CD4-positive, alpha-beta T cell treated with Interleukin-6 at 100 ng/mL for 8 hours (primary cell): ENCODE measurements at regions not wholly inside any gene's neighbourhood (a gene's known extent, or its start where the extent isn't known, plus 50 kb on each side); places are given as distances from the start of the nearest gene placed in this dataset.

Experiments used
- DNase-seq: peaks from one replicate; pipeline ENCODE4 v3.0.0-alpha.2; 2020; ENCODE audit warnings: mixed read lengths, low spot score

DNA sequence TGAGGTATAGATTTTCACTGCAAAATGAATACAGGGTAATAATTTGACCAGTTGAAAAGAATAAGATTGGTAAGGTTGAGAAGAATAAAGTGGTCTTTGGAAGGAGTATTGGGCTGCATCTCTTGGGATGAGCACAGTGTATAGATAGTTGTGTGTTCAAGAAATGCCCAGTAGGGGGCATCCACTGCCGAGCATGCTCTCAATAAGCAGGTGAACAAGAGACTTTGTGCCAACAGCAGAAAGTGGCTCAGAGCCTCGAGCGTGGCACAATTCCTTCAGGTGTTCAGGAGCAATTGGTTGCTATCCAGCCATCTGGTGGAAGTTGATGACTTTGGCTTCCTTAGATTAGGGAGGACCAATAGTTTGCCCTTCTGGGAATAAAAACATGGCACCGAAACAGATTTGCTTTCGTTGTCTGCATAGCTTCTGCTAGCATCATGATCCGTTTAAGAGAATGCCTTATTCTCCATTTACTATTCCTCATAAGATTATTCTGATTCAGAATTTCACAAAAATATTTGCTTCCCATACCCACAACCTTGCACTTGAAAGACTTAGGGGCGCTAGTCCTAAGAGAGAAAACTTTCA lies 258.1 kb upstream of the NEIL3 start:
- peak; percentile 1 for DNase-seq

DNA sequence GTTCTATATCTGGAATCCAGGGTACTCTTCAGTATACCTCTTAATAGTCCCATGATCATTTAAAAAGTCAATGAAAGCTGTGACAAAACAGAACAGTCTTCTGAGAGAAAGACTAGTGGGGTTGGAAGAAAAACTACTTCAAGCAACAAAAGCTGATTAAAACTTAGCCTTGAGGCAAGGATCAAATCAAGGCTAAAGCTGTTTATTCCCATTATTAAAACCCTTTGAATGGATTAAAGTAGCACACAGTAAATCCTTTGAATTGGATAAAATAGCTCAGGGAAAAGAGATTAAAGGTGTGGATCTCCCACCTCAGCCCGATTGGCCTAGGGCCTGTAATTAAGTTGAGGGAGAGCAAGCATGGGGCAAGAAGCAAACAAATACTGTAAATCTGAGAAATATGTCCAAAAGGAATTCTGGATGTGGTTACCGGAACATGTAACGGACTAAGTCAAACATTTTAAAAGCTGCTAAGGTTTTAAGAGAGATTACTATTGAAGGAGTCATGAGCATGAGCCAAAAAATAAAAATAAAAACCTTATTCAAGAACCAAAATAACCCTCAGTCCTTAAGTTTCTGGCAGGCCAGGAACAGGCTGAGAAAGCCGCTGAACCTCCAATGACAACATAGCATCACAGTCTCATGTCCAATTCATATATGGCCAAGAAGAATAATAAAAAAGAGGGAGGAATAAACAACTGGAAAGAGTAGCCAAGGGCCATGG lies 257.3 kb upstream of the NEIL3 start:
- DNase-seq, result no peak

DNA sequence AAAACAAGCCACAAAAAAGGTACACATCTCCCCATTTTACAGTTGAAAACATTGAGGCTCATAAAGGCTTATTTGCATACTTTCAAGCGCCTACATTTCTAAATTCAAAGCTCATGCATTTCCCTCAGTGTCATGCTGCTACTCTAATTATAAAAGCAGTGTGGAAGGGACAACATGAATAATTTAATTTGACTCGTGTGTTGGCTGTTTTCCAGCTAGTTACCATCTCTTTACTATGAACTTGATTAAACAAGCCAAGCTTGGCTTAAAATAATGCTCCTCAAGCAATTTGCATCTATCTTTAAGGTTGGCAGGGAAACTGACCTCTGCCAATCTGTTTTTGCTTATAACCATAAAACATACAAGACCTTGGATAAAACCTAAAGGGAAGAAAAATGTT lies 252.5 kb upstream of the NEIL3 start:
- no peak for DNase-seq

DNA sequence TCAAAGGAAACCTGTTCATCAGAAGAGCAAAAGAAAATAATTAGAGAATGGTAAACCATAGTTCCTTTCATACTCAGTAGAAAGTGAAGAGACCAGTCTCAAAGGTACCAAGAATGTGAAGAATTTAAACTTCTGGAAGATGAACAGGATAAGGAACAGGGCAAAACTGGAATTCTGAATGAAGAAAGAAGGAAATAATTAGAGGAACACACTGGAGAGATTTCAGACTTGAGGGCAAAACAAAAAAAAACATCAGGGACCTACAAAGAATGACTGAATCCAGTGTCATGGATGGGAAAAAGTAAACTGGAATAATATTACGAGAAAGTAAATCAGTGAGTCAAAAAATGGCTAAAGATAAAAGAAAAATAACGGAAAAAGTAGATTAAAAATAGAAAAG lies 245.6 kb upstream of the NEIL3 start:
- no peak for DNase-seq

DNA sequence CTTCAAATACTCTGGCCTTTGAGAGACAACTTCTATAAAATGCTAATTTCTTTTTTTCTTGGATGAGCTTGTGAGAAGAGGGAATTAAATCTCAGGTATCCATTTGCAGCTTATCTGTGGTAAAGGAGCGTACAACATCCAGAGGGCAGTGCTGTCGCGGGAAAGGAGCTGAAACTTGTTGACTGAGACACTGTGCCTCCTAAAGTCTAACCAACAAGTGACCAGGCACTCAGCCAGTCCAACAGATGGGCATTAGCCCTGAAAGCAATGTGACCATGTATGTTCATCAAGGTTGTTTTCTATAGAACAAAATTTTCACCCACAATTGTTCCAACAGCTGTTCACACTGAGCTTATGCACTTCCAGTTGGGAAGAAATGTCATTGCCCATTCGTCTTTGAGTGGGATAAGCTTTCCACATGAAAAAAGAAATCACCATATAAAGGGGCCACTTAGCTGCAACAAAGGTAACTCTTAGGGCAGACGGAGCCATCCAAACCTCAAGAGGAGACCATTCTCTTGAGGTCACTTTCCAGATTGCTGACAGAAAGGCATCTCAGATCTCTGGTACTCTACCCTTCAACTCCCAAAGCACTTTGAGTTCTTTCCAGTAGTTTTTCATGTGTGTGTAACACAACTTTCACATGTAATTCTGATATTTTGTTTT lies 244.8 kb upstream of the NEIL3 start:
- DNase-seq, result no peak

DNA sequence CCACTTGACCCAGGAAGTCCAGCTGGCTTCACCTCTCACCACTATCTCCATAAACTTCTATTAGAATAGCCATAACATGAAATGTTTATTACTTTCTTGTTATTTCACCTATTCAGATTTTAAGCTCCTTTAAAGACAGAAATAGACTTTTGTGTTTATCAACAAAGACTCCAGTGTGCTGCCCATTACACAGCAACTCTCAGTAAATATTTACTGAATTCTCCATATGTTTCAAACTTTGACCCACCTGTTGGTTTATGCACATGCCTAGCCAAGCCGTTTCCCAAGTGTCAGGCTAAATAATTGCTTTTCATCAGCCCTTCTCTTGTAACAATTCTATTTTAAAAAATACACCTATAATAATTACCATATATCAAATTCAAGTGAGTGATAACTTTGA lies 242.9 kb upstream of the NEIL3 start:
- no peak for DNase-seq

DNA sequence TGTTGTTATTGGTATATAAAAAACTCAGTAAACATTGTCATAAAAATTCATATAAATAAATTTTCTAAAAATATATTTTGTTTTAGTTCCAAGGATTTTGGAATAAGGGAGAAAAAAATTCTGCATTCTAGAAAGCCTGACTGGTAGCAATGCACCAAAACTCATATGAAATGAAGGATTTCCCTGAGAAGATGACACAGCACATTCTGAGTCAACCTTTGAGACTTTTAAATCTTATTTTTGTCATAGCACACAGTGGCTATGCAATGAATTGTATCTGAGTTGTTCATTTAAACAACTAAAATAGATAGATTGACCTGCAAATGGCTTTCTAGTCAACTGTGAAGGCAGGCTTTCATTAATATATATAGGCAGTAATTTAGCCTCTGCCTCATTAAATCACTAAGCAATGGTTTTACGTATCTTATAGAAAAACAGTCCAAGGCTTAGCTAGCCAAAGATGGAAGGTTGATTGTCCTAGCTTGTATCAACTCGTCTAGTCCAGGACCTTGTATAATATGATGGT lies 239.1 kb upstream of the NEIL3 start:
- no peak for DNase-seq

DNA sequence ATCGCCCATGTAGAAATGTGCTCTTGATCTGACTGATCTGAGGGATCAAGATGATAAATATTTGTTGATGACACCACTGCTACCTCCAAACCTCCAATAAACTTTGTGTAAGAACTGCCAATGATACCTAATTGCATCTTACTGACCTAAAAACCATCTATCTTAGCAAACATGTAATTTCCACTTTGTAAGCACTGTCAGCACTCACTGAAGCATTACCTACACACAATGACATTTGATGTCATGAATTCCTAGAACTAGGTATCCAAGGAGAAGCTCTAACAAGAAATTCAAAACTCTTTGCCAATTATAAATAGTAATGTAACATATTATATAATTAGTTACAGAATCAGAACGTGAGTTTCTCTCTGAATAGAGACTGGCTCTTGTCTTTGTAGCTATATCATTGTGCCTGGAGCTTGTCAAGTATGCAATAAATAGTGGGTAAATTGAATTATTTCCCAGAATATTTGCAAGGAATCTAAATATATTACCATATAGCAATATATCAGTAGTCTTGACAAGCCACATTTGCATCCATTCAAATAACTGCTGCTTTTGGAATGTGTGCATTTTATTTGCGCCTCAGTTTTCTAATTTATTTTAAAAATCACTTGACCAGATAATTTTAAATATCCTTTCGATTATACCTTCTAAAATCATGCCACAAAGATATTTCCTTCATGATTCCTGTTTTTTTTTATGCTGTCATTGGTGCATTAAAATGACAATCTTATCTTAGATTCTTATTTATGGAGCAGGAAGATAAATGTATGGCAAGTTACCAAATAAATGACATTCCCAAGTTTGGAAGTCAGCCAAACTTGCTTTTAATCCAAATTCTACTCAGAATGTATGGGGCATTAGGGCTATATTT lies 232.3 kb upstream of the NEIL3 start:
- DNase-seq, result no peak

DNA sequence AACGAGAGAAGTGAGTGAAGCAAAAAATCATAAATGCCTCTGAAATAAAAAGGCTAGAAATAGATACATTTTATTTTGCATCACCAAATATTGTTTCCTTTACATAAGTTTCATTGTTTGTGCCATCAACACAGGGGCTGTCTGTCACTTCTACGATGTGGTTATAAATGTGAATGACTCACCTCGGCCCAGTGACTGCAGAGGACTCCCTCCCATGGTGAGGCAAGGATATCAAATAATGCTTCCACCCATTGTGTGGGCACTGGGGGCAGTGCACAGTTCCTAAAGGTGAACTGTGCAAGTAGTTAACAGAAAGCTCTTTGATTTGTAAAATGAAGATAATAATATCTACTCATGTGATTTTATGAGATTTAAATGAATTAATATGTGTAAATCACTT lies 230.3 kb upstream of the NEIL3 start:
- no peak for DNase-seq

DNA sequence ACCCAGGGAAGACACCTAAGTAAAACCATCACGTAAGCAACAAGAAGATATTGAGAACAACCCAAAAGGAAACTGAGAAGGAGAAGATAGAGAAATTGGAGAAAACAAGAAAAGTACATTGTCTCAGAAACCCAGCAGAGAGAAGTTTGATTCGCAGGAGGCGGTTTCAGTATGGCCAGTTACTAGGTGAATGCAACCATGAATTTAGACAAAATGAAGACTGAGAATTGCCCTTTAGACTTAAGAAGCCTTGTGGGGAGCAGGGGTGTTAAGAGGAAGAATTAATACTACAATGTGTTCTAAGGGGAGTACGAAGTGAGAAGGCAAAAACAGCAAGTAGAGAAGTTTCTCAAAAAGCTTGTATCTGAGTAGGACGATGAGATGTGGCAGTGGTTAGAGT lies 229.3 kb upstream of the NEIL3 start:
- no peak for DNase-seq

DNA sequence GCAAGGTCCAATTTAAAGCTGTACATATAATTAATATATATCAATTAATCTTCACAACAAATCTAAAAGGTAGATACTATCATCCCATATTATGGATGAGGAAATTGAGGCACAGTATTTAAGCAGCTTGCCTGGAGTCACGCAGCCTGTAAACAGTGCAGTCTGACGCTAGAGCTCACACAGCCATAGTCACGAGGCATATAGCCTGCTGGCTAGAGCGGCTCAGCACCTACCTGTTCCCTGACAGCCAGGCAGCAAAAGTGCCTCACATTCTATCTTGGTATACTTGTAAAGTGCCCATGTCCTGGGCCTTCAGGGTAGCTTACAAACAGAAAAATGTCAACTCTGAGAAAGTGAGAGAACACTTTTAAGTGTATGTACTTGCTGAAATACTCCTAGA lies 222.6 kb upstream of the NEIL3 start:
- DNase-seq, result no peak

DNA sequence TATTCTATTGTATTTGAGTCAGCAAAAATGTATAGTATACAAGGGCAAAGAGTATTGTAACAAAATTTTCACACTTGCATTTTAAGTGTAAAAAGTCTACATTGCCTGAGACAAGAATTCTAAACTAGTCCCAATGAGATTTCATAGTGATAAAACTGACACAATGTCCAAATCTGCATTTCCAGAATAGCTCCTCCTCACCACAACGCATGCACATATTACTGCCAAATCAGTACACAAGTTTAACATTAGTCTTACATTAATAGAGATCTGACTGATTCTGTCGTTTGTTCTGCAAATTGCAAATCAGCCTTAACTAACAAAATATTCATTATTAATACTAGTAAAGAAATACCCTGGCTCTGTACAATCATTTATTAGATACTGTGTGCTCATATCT lies 222.2 kb upstream of the NEIL3 start:
- DNase-seq, result no peak

DNA sequence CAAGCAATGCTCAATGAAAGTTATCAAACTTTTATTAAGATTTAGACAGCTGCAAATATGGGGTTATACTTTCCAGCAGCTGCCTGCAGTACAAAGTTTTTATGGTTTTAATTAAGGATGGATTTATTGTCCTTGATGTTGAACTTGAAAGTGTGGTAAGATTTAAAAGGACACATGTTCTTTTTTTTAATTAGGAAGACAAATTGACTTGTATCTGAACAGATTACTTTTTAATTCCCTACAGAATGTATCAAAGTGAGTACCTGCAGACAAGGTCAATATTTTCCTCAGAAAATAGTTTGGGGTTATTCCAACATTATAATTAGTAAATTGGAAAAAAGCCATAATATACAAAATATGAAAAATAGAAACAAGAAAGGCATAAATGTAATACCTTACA lies 218.2 kb upstream of the NEIL3 start:
- no peak for DNase-seq

DNA sequence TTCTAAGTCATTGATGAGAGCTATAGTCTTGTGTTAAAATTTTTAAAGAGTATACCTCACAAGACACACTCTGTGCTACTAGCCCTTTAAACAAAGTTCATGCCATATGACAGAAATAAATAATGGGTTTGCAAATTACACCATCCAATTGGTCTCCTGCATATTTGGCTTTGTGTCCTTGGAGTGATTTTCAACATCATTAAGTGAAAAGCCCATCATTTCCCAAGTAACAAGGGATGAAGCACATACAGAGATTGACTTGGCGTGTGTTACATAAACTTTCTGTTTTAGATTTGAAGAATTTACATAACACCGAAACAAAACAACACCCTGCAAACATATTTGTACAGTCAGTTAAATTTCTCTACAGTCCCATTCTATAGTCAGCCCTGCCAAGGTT lies 216.9 kb upstream of the NEIL3 start:
- no peak for DNase-seq

DNA sequence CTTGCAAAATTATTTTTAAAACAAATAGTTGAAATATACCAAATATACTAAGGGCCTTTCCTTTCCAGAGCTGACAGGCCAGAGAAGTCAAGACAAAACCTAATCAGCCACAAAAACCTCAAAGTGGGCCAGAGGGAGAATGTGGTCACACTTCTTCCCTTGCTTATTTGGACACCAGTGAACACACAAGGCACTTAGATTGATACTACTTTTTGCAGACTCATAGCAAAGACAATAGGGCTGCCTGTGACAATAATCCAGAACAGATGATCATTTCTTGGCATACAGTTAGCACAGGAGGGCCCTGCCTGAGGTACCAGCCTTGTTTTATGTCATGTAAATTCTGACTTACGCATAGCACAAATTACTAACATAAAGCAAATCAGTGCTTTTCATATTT lies 215.7 kb upstream of the NEIL3 start:
- DNase-seq, result no peak

DNA sequence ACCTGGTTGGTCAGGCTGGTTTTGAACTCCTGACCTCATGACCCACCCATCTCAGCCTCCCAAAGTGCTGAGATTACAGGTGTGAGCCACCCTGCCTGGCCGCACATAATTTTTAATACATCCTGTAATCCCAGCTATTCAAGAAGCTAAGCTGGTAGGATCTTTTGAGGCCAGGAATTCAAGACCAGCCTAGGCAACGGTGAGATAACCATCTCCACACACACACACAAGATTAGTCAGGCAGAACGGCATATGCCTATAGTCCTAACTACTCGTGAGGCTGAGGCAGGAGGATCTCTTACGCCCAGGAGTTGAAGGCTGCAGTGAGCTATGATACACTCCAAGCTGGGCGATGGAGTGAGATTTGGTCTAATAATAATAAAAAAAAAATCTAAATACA lies 212.4 kb upstream of the NEIL3 start:
- no peak for DNase-seq

DNA sequence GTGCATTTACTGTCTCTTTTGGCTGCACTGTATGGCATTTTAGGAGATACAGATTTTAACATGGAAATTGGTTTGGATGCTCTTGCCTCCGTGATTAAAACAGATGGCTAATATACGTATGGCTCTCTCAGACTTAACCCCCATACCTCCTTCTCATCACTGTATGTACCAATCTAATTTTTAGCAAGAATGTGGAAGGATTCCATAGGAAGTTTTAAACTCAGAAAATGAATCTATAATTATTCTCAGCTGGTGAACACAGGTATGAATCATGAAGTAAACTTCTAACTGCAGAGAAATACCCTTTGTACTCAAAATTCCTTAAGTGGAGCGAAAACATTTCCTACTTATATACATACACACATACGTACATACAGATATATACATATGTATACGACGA lies 210.5 kb upstream of the NEIL3 start:
- no peak for DNase-seq

DNA sequence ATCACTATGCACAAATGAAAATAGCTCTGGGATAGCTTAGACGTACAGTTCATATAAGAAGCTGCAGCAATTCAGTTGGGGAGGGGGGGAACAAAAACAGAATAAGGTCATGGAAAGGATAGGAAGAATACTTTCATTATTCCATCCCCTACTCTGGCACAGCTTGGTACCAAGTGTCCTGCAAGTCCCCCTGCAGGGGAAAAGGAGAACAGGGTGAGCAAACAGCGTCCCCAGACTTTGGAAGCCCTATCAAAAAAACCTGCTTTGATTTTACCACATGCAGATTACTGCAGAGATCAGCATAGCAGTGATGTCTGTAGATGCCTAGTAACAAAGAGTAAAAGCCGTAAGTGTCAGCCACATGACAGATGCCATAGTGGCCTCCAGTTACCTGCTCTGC lies 209.4 kb upstream of the NEIL3 start:
- no peak for DNase-seq

DNA sequence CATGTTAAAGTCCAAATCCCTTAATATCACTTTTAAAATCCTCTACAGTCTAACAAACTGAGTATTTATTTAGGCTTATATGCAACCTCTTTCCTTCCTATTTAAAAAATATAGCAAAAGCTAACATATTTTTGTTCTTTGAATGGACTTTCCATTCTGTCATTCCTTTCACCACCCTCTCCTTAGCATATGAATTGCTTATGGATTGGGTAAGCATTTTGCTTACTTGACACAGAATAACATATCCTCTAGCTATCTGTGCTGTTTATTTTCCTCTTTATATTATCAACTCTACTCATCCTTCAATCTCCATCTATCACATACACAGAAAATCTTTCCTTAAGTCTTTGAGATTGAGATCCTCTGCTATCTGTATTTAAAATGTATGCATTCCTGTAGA lies 206.1 kb upstream of the NEIL3 start:
- no peak for DNase-seq

DNA sequence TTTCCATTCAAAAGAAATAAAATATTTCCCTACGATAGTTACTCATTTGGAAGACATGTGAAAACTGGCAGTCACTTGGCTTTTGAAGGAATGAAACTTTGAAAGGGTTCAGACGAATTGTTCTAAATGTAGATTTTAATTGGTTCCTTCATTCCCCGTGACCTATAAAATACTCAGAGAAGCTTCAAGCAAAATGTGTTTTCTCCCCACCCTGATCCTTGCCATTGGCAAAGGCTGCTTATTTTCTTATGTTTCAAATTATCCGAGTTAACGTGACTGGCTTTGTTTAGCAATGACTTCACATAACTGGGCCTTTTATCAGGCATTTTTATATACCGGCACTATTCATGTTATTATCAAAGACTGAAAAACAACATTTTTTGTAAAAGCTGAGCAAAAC lies 204.1 kb upstream of the NEIL3 start:
- no peak for DNase-seq

DNA sequence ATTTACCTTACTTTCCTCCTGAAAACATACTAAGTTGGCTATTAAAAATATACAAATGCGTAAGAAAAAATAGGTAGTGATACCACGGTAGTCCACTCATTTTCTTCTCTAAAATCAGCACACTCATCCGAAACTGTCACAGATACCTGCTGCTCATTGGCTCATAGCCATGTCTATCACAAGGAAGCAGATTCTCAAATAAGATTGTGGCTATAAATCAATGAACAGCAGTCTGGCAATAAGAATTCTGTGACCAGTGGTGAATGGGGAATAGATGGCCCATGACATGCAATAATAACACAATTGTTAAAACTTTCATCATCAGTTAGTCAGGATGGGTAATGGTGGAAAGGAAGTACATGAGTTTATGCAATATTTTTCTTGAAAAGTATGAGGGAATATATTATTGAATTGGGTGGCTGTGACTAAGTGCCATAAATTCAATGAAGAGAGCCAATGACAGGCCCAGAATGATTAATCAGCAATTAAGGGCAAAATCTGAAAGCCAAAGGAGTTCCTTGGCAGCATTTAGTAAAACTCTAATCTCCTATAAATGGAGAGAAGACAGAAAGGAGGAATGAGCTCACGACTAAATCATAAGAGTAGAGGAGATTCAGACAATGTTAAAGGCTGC lies 202.3 kb upstream of the NEIL3 start:
- no peak for DNase-seq

DNA sequence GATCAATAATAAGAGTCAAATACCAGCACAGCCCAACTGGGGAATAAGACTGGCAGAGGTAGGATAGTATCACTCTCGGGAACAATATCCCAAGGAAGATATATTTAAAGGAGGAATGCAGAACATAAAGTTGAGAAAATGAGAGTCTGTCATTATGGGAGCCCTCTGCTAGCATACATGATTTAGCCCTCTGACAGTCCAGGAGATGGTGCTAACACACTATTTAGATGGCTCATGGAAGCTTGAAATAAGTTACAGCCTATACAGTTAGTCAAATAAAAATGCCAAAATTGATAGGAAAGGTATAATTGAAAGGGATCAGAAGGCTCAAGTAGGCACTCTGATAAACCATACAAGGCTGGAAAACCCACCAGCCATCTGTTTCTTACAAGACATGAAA lies 201.0 kb upstream of the NEIL3 start:
- DNase-seq, result no peak
